ENCODE measurements at regions not wholly inside any gene's neighbourhood (a gene's known extent, or its start where the extent isn't known, plus 50 kb on each side); places are given as distances from the start of the nearest gene placed in this dataset.
"Not testable (repeated sequence)": the region's sequence is repeated elsewhere in the genome, so short reads cannot be mapped to it uniquely, and the experiment has no call there.

DNA sequence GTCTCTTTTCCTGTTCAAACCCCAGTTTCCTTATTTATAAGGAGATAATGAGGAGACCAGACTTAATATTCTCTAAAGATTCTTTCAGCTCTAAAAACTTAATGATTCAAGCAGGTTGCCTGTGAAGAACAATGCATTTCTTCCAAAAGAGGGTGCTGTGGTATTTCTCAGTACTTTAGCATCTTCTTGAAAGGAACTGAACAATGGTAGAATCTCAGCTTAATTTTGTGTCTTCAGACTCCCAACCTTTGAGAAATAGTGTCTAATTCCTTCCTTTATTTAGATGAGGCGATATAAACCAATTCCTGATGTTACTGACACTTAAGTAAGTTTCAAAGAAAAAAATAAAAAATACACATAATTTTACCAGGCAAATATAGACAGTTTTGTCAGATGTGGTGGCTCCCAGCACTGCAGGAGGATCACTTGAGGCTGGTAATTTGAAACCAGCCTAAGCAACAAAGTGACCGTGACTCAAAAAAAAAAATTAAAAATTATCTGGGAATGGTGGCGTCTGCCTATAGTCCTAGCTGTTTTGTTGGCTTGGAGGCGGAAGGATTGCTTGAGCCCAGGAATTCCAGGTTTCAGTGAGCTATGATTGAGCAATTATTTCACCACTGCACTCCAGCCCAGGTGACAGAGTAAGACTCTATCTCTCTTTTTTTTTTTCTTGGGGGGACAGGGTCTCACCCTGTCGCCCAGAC, 76.9 kb upstream of the PSMA6 start:
- Histone ChIP-seq H3K27ac (ENCODE audit: low read depth in 2 of 2, low read length in 1 of 2) (peak overlapping the region in 1 of 2 experiments; percentile 58; a peak in 1 of 4 replicates), H3K9me2 (no peaks in the 10 kb centered on the region), H3K4me3 (ENCODE audit: low read depth in 2 of 2, low read length in 1 of 2) (no peak overlapping the region), H3F3A (replicated peaks; ENCODE audit: insufficient read depth) (peaks cover 8% of the 10 kb centered on the region), H3K79me2 (ENCODE audit: insufficient read depth) (no peaks in the 10 kb centered on the region; the same call in 1 of the 2 replicates), H3K27me3 (ENCODE audit: insufficient read depth) (no peaks in the 10 kb centered on the region), H4K20me1 (ENCODE audit: insufficient read depth) (no peaks in the 10 kb centered on the region), H3K9me3 (no peaks in the 10 kb centered on the region), H3K9ac (no peak overlapping the region), H3K36me3 (replicated peaks in 1 of 2; ENCODE audit: control insufficient read depth in 1 of 2, insufficient read depth in 2 of 2, low read length in 1 of 2) (peaks cover 0 to 5% of the 10 kb centered on the region in 2 experiments), H3K4me2 (no peak overlapping the region), H3K4me1 (ENCODE audit: control insufficient read depth in 1 of 2, insufficient read depth in 2 of 2, low read depth in 1 of 2, low read length in 1 of 2) (peaks cover 0 to 17% of the 10 kb centered on the region in 2 experiments; a peak in 3 of 4 replicates), H2AFZ (ENCODE audit: low read depth) (no peak overlapping the region)
- WGBS (ENCODE audit: low lambda C conversion rate): 83% methylated on average over 5 of the region's 5 CpGs
- ChIA-PET CTCF (interaction anchor here (0.9 to 1.6 kb wide), 13 partner anchors 14 to 603 kb away, joined by 3 to 9 read pairs (median 3); partner anchors contain the start of gene NFKBIA), POLR2A (interaction anchor here (0.6 kb wide), 1 partner anchor 189 kb away, joined by 3 read pairs; the partner anchor contains the start of gene NFKBIA)
- DNase-seq: no peak
- TF ChIP-seq, protein P1, sequence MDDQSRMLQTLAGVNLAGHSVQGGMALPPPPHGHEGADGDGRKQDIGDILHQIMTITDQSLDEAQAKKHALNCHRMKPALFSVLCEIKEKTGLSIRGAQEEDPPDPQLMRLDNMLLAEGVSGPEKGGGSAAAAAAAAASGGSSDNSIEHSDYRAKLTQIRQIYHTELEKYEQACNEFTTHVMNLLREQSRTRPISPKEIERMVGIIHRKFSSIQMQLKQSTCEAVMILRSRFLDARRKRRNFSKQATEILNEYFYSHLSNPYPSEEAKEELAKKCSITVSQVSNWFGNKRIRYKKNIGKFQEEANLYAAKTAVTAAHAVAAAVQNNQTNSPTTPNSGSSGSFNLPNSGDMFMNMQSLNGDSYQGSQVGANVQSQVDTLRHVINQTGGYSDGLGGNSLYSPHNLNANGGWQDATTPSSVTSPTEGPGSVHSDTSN (IDR thresholded peaks at IDR 0.05): no peak
- no peak for TF ChIP-seq ELF1 (IDR thresholded peaks at IDR 0.05)
- peak; percentile 56 for TF ChIP-seq RAD21 (IDR thresholded peaks at IDR 0.05; ENCODE audit: low read length)
- TF ChIP-seq EP300 (IDR thresholded peaks at IDR 0.05; ENCODE audit: borderline replicate concordance in 1 of 2, low read depth in 1 of 2, low read length in 1 of 2): no peak
- TF ChIP-seq YY1 (IDR thresholded peaks at IDR 0.05; ENCODE audit: low read depth): no peak
- no peak for TF ChIP-seq POLR2AphosphoS5 (IDR thresholded peaks at IDR 0.05; ENCODE audit: low read depth, low read length)
- TF ChIP-seq TCF12 (IDR thresholded peaks at IDR 0.05): no peak
- TF ChIP-seq NRF1 (IDR thresholded peaks at IDR 0.05; ENCODE audit: low read depth, low read length): no peak
- TF ChIP-seq, protein P2, sequence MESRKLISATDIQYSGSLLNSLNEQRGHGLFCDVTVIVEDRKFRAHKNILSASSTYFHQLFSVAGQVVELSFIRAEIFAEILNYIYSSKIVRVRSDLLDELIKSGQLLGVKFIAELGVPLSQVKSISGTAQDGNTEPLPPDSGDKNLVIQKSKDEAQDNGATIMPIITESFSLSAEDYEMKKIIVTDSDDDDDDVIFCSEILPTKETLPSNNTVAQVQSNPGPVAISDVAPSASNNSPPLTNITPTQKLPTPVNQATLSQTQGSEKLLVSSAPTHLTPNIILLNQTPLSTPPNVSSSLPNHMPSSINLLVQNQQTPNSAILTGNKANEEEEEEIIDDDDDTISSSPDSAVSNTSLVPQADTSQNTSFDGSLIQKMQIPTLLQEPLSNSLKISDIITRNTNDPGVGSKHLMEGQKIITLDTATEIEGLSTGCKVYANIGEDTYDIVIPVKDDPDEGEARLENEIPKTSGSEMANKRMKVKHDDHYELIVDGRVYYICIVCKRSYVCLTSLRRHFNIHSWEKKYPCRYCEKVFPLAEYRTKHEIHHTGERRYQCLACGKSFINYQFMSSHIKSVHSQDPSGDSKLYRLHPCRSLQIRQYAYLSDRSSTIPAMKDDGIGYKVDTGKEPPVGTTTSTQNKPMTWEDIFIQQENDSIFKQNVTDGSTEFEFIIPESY (IDR thresholded peaks at IDR 0.05; ENCODE audit: borderline replicate concordance, low read depth): no peak
- no peak for TF ChIP-seq RXRA (IDR thresholded peaks at IDR 0.05; ENCODE audit: borderline replicate concordance, low read depth)
- TF ChIP-seq, protein P3, sequence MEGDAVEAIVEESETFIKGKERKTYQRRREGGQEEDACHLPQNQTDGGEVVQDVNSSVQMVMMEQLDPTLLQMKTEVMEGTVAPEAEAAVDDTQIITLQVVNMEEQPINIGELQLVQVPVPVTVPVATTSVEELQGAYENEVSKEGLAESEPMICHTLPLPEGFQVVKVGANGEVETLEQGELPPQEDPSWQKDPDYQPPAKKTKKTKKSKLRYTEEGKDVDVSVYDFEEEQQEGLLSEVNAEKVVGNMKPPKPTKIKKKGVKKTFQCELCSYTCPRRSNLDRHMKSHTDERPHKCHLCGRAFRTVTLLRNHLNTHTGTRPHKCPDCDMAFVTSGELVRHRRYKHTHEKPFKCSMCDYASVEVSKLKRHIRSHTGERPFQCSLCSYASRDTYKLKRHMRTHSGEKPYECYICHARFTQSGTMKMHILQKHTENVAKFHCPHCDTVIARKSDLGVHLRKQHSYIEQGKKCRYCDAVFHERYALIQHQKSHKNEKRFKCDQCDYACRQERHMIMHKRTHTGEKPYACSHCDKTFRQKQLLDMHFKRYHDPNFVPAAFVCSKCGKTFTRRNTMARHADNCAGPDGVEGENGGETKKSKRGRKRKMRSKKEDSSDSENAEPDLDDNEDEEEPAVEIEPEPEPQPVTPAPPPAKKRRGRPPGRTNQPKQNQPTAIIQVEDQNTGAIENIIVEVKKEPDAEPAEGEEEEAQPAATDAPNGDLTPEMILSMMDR (IDR thresholded peaks at IDR 0.05): peak; percentile 65
- peak; percentile 11; the same call in 1 of the 2 replicates for TF ChIP-seq SMC3 (IDR thresholded peaks at IDR 0.05; ENCODE audit: low read depth, low read length)
- no peak for TF ChIP-seq GATA2 (CRISPR knock-in tag; IDR thresholded peaks at IDR 0.05)
- no peak for TF ChIP-seq FOXM1 (IDR thresholded peaks at IDR 0.05; ENCODE audit: low read depth)
- TF ChIP-seq GABPA (IDR thresholded peaks at IDR 0.05; ENCODE audit: low read depth): no peak
- TF ChIP-seq, protein P4, sequence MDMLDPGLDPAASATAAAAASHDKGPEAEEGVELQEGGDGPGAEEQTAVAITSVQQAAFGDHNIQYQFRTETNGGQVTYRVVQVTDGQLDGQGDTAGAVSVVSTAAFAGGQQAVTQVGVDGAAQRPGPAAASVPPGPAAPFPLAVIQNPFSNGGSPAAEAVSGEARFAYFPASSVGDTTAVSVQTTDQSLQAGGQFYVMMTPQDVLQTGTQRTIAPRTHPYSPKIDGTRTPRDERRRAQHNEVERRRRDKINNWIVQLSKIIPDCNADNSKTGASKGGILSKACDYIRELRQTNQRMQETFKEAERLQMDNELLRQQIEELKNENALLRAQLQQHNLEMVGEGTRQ (IDR thresholded peaks at IDR 0.05; ENCODE audit: borderline replicate concordance, low read depth, low read length): no peak
- TF ChIP-seq RFX5 (IDR thresholded peaks at IDR 0.05; ENCODE audit: low read length): no peak
- TF ChIP-seq CHD2 (IDR thresholded peaks at IDR 0.05; ENCODE audit: low read length, partially characterized antibody): no peak
- TF ChIP-seq, protein P5, sequence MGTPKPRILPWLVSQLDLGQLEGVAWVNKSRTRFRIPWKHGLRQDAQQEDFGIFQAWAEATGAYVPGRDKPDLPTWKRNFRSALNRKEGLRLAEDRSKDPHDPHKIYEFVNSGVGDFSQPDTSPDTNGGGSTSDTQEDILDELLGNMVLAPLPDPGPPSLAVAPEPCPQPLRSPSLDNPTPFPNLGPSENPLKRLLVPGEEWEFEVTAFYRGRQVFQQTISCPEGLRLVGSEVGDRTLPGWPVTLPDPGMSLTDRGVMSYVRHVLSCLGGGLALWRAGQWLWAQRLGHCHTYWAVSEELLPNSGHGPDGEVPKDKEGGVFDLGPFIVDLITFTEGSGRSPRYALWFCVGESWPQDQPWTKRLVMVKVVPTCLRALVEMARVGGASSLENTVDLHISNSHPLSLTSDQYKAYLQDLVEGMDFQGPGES (IDR thresholded peaks at IDR 0.05; ENCODE audit: low read depth, low read length): no peak
- TF ChIP-seq JUND (IDR thresholded peaks at IDR 0.05): no peak
- TF ChIP-seq TAF1 (IDR thresholded peaks at IDR 0.05; ENCODE audit: borderline replicate concordance, low read depth, low read length): no peak

DNA sequence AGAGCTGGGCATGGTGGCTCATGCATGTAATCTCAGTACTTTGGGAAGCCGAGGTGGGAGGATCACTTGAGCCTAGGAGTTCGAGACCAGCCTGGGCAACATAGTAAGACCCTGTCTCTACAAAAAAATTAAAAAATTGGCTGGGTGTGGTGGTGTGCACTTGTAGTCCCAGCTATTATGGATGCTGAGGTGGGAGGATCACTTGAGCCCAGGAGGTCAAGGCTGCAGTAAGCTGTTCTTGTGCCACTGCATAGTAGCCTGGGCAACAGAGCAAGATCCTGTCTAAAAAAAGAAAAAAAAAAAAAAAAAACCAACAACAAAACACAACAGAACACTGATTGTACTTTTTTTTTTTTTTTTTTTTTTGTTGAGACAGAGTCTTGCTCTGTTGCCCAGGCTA, 74.0 kb upstream of the PSMA6 start:
- H3K27me3 ChIP-seq (ENCODE audit: insufficient read depth); H3K4me2 ChIP-seq; H3K9me3 ChIP-seq; H3K36me3 ChIP-seq (replicated peaks in 1 of 2; ENCODE audit: control insufficient read depth in 1 of 2, insufficient read depth in 2 of 2, low read length in 1 of 2); H3K9ac ChIP-seq; DNase-seq; H4K20me1 ChIP-seq (ENCODE audit: insufficient read depth); POLR2A ChIA-PET; H2AFZ ChIP-seq (ENCODE audit: low read depth); H3K9me2 ChIP-seq; H3K79me2 ChIP-seq (ENCODE audit: insufficient read depth); H3F3A ChIP-seq (replicated peaks; ENCODE audit: insufficient read depth); H3K4me3 ChIP-seq (ENCODE audit: low read depth in 2 of 2, low read length in 1 of 2); H3K27ac ChIP-seq (ENCODE audit: low read depth in 2 of 2, low read length in 1 of 2): not testable (repeated sequence)
- 92% methylated on average over 2 of the region's 2 CpGs for WGBS (ENCODE audit: low lambda C conversion rate)
- CTCF ChIA-PET: interaction anchor here (1.1 kb wide), 1 partner anchor 12 kb away, joined by 3 read pairs; no protein-coding TSS in a partner anchor
- peaks cover 0 to 17% of the 10 kb centered on the region in 2 experiments; a peak in 2 of 4 replicates for H3K4me1 ChIP-seq (ENCODE audit: control insufficient read depth in 1 of 2, insufficient read depth in 2 of 2, low read depth in 1 of 2, low read length in 1 of 2)
